ENCODE measurements at regions not wholly inside any gene's neighbourhood (a gene's known extent, or its start where the extent isn't known, plus 50 kb on each side); places are given as distances from the start of the nearest gene placed in this dataset.

DNA sequence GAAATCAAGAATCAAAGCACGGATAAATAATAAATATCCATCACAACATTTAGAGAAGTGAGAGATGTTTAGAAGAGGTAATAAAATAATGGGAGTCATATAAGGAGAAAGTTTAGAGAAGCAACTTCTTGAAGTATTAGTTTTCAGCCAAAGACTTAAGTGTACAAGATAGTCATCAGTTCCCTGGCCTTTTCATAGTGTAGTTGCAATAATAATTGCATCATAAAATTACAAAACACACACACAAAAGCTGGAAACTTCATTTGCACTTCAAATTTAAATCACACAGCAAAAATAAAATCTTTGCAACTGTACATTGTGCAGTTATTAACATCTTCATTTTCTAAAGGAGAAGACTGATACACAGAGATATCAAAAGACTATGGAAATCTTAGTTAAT, 319.1 kb upstream of the RGMB start:
- peak; percentile 60 for DNase-seq (ENCODE audit: low read depth)

DNA sequence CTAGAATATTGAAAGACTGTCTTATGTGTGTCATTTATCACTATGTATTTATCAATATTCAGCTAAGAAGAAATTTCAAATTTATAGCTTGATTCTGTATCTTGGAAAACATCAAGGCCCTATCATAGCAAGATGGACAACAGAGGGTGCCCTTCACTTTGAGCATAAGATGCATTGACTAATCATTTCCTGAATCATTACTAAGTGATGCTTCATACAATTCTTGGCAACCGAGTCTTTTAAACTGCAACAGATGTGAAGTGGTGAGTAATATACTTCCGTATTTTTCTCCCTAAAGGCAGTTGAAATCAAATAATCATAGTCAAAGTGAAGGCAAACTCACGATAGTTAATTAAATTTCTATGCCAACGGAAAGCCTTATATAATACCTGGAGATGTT, 318.6 kb upstream of the RGMB start:
- peak; percentile 99 for DNase-seq (ENCODE audit: low read depth)

DNA sequence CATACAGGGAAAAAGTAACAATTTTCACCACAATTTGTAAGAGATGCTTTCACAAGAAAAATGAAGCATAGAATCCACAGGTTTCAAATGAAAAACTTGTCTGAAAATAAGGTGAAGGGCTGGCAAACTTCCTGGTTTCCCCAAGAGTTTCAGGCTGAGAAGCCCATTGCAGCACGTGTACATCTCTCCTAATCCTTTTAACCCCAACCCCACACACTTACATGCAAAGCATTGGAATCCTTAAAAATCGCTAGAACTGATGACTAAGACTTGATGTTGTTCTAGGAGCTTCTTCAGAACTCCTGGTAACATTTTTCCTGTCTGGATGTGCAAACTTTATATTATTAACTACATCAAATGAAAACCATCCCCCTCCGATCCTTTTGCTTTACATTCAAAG, 317.8 kb upstream of the RGMB start:
- DNase-seq (ENCODE audit: low read depth), result peak; percentile 89

DNA sequence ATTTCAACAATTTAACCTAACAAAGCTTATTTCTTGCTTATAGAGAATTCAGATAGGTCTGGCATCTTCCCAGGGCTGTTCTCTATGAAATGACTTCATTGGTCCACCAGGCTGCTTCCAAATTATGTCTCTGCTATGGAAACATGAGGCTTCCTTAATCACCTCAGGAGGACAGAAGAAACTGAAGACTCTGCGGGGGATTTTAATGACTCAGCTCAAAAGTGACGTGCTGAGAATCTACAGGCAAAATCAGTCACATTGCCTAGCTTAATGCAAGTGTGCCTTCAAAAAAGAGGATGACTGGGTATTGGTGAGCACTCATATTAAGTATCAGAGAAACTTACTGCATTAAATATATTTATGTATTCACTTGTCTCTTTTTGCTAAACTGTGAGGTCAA, 315.5 kb upstream of the RGMB start:
- peak; percentile 81 for DNase-seq (ENCODE audit: low read depth)

DNA sequence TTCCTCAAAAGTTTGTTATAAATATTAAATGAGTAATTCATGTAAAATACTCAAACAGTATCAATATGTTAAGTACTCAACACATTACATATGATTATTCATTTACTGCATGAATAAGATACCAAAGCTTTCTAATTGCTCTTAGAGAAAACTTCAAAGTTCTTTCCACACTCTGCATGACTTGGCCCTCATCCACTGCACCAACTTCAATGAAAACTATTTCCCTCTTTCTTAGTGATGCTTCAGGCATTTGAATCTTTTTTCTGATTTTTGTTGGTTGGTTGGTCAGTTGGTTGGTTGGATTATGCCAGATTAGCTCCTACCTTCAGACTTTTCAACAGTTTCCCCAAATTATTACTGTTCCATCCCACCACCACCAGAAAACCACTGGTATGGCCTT, 314.7 kb upstream of the RGMB start:
- DNase-seq (ENCODE audit: low read depth), result no peak

DNA sequence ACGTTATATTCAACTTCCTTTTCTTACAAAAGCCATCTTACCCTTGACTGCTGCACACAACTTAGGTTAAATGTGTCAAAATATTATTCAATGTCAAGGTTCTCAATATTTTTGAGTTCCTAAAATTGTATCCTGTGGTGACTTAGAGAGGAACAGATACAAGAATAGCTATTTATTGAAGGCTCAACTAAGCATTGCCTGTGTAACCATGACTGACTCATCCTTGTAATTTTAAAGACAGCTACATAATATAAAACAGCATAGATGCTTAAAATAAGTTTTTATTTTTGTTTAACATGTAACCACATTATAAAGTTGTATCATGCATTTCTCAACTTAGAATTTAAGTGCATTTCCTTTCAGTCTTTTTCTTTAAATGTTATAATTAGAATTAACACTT, 312.9 kb upstream of the RGMB start:
- DNase-seq (ENCODE audit: low read depth), result no peak

DNA sequence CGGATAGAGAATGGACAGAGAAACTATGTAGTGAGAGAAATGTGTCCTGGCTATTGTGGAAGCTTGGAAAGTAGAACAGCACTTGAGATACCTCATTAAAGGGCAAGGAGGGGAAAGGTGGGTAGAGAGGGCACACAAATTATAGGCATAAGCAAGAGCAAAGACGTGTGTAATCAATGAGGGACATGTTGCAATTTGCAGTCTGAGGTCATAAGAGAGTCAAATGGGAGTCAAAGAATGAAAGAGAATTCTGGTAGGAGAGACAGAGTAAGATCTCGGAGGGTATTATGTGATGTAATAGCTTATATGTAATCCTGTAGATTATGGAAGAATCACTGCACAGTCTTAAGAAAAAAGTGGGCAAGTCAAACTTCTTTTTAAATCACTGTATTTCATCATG, 312.0 kb upstream of the RGMB start:
- no peak for DNase-seq (ENCODE audit: low read depth)

DNA sequence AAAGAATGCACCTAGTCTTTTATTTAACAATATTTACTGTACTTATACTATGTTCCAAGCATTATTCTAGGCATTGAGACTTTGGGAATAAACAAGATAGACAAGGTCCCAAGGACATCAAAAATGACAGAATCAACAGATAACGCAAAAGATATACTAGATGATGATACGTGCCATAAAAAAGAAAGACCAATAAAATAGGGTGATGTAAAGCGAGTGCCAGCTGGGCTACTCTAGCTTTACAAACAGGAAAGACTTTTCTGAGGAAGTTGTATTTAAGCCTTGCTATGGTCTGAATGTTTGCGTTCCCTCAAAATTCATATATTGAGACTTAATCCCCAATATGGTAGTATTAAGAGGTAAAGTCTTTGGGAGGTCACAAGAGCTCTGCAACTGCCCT, 310.2 kb upstream of the RGMB start:
- no peak for DNase-seq (ENCODE audit: low read depth)

DNA sequence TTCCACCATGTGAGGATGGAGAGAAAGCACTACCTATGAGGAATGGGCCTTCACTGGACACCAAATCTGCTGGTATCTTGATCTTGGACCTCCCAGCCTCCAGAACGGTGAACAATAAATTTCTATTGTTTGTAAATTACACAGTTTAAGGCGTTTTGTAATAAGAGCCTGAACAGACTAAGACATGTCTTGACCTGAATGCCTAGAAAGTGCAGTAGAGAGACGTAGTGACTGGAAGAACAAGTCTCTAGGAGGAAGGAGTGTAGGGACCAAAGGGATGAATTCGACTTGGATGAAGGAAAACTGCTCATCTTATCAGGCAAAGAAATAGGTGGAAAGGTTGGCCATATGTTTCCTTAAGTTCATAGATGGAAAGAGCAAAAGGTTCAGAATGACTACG, 309.8 kb upstream of the RGMB start:
- no peak for DNase-seq (ENCODE audit: low read depth)

DNA sequence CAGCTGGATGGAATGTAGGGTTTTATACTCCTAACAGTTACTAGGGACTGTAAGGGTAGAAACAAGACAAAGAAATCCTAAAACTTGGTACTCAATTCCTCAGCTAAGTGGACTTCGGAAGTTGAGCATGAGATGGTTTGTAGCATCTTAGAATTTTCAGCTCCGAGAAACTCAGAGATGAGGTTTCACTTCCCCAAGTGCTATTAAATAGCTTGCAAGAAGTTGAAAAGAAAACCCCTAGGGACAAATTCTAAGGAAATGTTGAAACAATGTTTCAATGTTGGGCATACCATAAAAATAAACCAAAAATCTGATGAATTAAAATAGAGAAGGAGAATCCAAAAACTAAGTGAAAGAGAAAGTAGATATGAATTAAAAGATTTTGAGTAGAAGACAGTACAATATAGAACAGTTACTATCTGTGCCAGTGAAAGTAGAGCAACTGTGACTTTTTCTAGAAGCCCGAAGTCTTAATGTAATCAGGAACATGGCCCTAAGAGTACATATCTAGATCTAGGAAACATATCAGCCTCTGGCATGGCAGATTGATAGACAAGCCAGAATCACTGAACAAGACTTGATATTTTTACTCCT, 308.6 kb upstream of the RGMB start:
- DNase-seq (ENCODE audit: low read depth), result no peak

DNA sequence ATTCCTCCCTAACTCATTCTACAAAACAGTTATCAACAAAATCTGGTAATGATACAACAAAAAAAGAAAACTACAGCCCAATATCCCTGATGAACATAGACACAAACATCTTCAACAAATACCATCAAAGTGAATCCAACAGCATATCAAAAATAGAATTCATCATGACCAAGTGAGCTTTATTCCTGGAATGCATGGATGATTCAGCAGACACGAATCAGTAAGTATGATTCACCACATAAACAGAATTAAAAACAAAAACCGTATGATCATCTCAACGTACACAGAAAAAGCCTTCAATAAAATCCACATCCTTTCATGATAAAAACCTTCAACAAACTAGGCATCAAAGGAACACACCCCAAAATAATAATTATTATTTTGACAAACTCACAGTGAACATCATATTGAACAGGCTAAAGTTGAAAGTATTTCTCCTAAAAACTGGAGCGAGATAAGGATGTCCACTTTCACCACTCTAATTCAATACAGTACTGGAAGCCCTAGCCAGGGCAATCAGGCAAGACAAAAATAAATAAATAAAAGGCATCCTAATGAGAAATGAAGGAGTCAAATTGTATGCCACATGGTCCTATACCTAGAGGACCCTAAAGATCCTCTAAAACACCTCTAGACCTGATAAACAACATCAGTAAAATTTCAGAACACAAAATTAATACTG, 305.1 kb upstream of the RGMB start:
- DNase-seq (ENCODE audit: low read depth), result peak; percentile 96

DNA sequence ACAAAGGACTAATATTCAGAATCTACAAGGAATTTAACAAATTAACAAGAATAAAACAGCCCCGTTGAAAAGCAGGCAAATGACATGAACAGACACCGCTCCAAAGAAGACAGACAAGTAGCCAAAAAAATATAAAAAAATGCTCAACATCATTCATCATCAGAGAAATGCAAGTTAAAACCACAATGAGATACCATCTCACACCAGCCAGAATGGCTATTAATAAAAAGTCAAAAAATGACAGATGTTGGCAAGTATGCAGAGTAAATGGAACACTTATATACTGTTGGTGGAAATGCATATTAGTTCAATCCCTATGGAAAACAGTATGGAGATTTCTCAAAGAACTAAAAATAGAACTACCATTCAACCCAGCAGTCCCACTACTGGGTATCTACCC, 302.7 kb upstream of the RGMB start:
- peak; percentile 19 for DNase-seq (ENCODE audit: low read depth)

DNA sequence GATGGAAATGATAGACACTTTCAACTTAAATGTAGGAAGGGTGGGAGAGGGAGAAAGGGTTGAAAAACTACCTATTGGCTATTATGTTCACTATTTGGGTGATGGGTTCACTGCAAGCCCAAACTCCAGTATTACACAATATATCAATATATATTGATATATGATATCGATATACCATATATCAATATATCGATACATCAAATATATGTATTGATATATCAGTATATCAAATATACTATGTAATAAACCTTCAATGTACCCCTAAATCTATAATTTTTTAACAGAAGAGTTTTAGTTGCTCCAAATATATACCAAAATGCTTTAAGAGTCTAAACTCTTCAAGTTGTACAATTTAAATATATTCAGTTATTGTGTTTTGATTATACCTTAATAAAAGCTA, 302.0 kb upstream of the RGMB start:
- no peak for DNase-seq (ENCODE audit: low read depth)

DNA sequence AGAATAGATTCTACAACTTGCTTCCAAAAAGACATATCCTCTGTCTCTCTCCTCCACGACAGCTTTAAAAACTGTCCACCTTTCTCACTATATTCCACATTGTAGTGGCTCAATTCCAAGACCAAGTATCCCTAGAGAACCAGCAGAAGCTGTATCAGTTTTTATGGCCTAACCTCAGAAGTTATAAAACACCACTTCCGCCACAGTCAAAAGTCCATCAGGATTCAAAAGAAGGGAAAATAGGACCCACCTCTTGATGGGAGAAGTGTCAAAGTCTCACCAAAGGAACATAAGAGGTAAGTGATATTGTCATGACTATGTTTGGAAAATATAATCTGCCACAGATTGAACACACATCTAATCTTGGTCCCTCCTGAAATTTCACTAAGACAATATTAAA, 299.2 kb upstream of the RGMB start:
- DNase-seq (ENCODE audit: low read depth), result no peak

DNA sequence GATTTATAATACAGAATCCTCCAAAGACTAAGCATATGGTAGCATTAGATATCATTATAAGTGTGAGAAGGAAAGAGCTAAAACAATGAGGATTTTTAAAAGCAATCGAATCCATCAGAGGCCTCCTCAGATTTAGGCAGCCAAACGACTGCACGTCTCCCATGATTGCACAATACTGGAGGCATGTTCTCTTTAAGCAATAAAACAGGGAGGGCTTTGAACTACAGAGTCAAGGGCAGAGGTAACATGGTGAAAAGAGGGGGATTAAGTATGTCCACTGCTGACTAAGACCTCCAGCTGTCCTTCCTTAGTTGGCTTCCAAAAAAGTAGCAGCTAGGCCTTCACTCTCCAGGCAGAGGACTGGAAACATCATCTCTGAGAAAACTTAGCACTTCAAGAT, 298.7 kb upstream of the RGMB start:
- no peak for DNase-seq (ENCODE audit: low read depth)

DNA sequence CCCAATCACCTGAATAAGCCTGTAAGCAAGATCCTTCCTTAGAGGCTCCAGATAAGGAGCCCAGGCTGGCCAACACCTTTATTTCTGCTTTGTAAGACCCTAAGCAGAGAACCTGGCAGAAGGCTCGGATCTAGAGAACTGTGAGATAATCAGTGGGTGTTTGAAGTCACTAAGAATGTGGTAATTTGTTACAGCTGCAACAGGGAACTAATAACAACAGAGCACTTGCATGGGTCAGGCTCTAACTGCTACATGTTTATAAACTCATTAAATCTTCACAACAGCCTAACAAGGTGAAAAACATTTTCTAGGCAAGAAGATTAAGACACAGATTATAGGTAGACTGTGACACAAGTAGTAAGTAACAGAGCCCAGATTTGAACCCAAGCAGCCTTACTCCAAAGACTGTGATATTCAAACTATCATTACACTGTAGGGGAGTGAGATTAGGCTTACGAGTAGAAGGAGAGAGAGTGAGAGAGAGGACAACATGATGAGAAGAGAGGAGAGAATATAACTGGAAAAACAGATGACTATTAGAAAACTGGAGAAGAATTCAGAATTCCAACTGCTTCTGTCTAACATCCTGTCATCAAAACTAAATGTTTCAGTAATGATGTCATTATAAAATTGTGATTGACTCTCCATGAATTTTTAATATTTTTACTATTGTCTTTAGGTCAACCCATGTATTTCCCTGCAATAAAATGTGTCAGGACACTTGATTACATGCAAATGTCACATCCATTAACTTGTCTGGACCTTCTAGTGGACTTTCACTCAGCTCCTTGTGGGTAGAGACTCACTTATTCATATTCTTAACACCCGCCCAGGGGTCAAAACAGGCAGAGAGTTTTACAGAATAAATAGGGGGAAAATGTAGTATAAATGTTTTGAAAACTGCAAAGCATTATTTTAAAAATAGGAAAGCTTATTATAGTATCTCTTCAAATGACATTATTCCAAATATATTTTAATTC, 290.9 kb upstream of the RGMB start:
- peak; percentile 18 for DNase-seq (ENCODE audit: low read depth)

DNA sequence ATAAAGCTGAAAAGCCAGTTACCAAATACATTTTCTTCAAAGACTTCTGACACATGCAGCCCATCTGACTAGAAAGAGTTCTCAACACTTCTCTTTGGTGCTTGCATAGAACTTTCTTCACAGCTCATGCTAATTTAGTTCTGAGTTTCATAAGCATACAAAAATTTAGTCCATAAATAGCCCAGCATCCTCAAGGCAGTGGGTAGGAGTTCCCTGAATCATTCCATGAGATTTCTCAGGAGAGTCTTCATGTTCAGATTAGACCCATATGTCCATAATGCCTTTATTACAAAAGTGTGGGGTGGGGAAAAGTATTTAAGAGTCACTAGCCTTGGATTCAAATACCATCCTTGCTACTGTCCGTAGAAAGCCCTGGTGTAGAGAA, 290.2 kb upstream of the RGMB start:
- DNase-seq (ENCODE audit: low read depth), result peak; percentile 17

DNA sequence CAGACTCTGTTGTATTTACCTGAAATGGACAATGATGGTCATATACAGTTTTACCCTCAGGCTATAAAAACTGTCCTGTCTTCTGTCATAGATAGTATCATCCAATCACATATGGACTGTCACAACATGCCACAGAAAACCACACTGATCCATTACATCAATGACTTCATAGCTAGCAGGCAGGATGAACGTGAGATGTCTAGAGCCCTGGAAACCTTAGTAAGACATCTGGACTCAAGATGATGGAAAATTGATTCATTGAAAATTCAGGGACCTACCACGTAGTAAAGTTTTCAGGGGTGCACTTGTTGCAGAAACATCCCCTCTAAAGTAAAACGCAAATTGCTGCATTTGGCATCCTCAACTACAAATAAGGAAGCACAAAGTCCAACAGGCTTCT, 284.4 kb upstream of the RGMB start:
- no peak for DNase-seq (ENCODE audit: low read depth)

DNA sequence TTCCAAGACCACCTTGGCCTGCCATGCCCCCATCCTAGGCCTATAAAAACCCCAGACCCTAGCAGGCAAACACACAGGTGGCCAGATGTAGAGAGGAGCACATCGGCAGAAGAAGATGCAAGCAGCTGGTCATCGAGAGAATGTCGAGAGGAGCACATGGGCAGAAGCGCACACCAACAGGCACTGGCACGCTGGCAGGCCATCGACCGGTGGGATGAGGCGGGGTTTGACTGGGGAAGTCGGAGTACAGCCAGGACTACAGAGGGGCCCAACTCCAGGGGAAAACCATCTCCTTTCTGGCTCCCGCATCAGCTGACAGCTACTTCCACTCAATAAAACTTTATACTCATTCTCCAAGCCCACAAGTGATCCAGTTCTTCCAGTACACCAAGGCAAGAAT, 283.1 kb upstream of the RGMB start:
- DNase-seq (ENCODE audit: low read depth), result no peak

DNA sequence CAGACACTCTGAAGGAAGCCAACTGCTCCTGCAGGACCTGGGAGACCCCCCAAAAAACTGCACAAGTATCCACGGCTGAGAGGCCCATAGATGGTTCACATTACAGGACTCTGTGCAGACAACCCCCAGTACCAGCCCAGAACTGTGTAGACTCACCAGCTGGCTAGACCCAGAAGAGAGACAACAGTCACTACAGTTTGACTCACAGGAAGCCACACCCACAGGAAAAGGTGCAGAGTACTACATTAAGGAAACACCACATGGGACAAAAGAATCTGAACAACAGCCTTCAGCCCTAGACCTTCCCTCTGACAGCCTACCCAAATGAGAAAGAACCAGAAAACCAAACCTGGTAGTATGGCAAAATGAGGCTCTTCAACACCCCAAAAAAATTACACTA, 281.2 kb upstream of the RGMB start:
- peak; percentile 71 for DNase-seq (ENCODE audit: low read depth)

DNA sequence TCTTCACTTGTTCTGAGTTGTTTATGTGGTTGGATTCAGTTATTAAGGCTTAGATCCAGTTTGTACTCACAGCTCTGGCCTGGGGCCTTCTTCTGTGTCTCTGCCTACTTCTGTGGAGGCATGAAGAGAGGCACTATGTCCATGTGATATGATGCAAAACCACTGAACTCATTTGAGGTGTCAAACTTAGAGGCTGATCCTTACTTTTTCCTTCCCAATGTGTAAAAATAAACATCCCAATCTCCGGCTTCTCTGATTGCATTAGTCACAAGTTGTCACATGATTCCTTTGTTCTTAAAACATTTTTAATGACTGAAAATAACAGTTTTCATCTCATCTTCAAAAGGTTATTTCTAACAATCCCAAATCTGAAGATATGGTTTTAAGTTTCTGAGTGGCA, 276.0 kb upstream of the RGMB start:
- no peak for DNase-seq (ENCODE audit: low read depth)

DNA sequence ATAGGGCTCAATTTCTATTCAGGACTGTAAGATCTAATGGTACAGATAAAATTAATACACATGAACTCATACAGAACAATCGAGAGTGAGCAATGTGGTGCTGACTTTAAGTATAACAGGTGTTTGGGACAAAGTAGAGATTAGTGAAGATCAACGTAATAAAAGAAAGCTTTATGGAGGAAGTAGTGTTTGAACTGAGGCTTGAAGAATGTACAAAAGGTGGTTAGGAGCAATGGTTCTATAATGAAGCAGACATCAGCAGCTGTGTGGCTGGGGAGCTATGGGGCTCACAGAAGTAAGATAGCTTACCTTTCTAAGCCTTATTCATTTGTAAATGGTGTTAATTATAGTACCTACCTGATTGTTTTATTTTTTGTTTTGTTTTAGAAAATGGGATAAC, 275.4 kb upstream of the RGMB start:
- DNase-seq (ENCODE audit: low read depth), result no peak

DNA sequence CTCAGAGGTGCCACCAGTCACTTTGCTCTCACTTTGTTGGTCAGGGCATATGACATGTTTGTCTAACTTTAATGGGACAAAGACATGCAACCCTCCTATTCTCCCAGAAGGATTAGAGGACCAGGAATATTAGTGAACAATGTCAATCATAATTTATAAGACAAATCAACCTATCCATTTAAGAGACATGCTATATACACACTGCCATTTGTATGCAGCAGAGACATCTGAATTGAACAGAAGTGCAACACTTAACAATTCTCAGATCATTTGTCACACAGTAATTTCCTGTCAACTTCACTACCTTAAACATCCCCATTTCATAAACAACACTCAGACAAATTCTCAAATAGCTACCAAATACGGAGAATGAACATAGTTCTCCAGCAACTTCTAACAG, 273.6 kb upstream of the RGMB start:
- no peak for DNase-seq (ENCODE audit: low read depth)
